Keratinocyte (primary cell): ENCODE measurements at regions not wholly inside any gene's neighbourhood (a gene's known extent, or its start where the extent isn't known, plus 50 kb on each side); places are given as distances from the start of the nearest gene placed in this dataset.

Experiments
- DNase-seq: peaks from one replicate; pipeline ENCODE4 v3.0.0-alpha.2; 2011; ENCODE audit warnings: low read depth, missing footprints, low spot score
- FAIRE-seq: peaks from 2 replicates; lab custom pipeline; 2011; peaks lifted over from hg19 to GRCh38; lab: Jason Lieb, UNC
- H2AFZ ChIP-seq: 2 replicates; pipeline ENCODE4 v1.6.0; 2012; ENCODE audit warnings: low read length, control low read depth, inconsistent platforms; ENCODE audit not compliant: control insufficient read depth
- H3K27ac ChIP-seq: 2 replicates; pipeline ENCODE4 v1.5.1; 2011; ENCODE audit warnings: low read length; ENCODE audit not compliant: control insufficient read depth, insufficient read depth
- H3K27me3 ChIP-seq: 3 replicates; pipeline ENCODE4 v1.6.0; 2011; ENCODE audit warnings: low read length; ENCODE audit not compliant: control insufficient read depth, insufficient read depth; ENCODE audit errors: extremely low read depth
- H3K36me3 ChIP-seq, 2 experiments: 2 replicates in 1 of 2; 3 replicates in 1 of 2; pipeline ENCODE4 v1.5.1; 2011; ENCODE audit warnings: low read length in 2 of 2, mild to moderate bottlenecking in 1 of 2; ENCODE audit not compliant: control insufficient read depth in 2 of 2, insufficient read depth in 2 of 2; ENCODE audit errors: extremely low read depth in 1 of 2
- H3K4me1 ChIP-seq: 3 replicates; pipeline ENCODE4 v1.5.1; 2011; ENCODE audit warnings: low read length; ENCODE audit not compliant: control insufficient read depth, insufficient read depth; ENCODE audit errors: extremely low read depth
- H3K4me2 ChIP-seq: 3 replicates; pipeline ENCODE4 v1.6.0; 2011; ENCODE audit warnings: low read depth, low read length; ENCODE audit not compliant: control insufficient read depth, insufficient read depth; ENCODE audit errors: extremely low read depth
- H3K4me3 ChIP-seq, 3 experiments: fragments of 200-600 bp in 1 of 3; sonication (generic) in 1 of 3; 2 replicates in 2 of 3; 3 replicates in 1 of 3; pipeline ENCODE4 v1.5.1; 2011 to 2016; ENCODE audit warnings: low read length in 3 of 3, mild to moderate bottlenecking in 3 of 3, control low read depth in 2 of 3, inconsistent platforms in 1 of 3, low read depth in 1 of 3, mixed read lengths in 1 of 3, mixed run types in 1 of 3, moderate library complexity in 1 of 3; ENCODE audit not compliant: control insufficient read depth in 2 of 3, insufficient read depth in 2 of 3; ENCODE audit errors: extremely low read depth in 1 of 3
- H3K79me2 ChIP-seq: 2 replicates; pipeline ENCODE4 v1.6.0; 2012; ENCODE audit warnings: low read length; ENCODE audit not compliant: control insufficient read depth, insufficient read depth
- H3K9ac ChIP-seq: 3 replicates; pipeline ENCODE4 v1.6.0; 2011; ENCODE audit warnings: low read length; ENCODE audit not compliant: control insufficient read depth, insufficient read depth; ENCODE audit errors: extremely low read depth
- H3K9me1 ChIP-seq: 3 replicates; pipeline ENCODE4 v1.6.0; 2011; ENCODE audit warnings: low read length; ENCODE audit not compliant: control insufficient read depth, insufficient read depth; ENCODE audit errors: extremely low read depth
- H3K9me3 ChIP-seq: 2 replicates; pipeline ENCODE4 v1.5.1; 2012; ENCODE audit warnings: low read depth, low read length; ENCODE audit not compliant: control insufficient read depth
- H4K20me1 ChIP-seq: 3 replicates; pipeline ENCODE4 v1.6.0; 2011; ENCODE audit warnings: low read length; ENCODE audit not compliant: control insufficient read depth, insufficient read depth; ENCODE audit errors: extremely low read depth
- EZH2 ChIP-seq: IDR thresholded peaks from one replicate; pipeline ENCODE4 v1.6.1; 2012; ENCODE audit warnings: inconsistent platforms, mild to moderate bottlenecking, low read length, moderate library complexity
- dilution Hi-C: fragments of 300-500 bp; cut with MboI; formaldehyde crosslinking; loops from one replicate; pipeline ENCODE4 v1.7.0; 2020; ENCODE audit warnings: low sequenced_read_pairs; ENCODE audit not compliant: extremely low pct_ligation_motif_present
- TF ChIP-seq, protein P1 (sequence below), 3 experiments: IDR thresholded peaks in 1 of 3; conservative IDR thresholded peaks in 1 of 3; optimal IDR thresholded peaks in 1 of 3; 2 replicates in 2 of 3; 3 replicates in 1 of 3; pipeline versions ENCODE3 to v1.5.1; 2011; ENCODE audit warnings: low read length in 3 of 3, mild to moderate bottlenecking in 3 of 3, moderate library complexity in 2 of 3, control low read depth in 1 of 3, inconsistent platforms in 1 of 3; ENCODE audit not compliant: insufficient read depth in 2 of 3; ENCODE audit errors: extremely low read depth in 1 of 3

DNA sequence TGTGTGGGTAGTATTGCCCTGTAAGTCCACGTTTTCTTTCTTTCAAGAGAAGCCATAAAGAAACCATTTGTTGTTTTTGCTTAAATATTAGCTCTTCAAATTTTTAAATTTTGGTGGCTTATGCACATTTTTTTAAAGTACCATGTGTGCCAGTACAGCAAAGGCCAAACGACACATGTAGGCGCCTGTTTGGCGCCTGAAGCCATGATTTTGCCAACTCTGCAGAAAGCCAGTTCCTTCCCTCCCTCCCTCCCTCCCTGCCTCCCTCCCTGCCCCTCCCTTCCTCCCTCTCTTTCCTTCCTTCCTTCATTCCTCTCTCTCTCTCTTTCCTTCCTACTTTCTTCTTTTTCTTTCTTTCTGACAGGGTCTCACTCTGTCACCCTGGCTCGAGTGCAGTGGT, 65.9 kb upstream of the LIMCH1 start:
- no peaks in the 10 kb centered on the region for H3K9me3 ChIP-seq
- no peak for TF ChIP-seq EZH2
- TF ChIP-seq, protein P1, sequence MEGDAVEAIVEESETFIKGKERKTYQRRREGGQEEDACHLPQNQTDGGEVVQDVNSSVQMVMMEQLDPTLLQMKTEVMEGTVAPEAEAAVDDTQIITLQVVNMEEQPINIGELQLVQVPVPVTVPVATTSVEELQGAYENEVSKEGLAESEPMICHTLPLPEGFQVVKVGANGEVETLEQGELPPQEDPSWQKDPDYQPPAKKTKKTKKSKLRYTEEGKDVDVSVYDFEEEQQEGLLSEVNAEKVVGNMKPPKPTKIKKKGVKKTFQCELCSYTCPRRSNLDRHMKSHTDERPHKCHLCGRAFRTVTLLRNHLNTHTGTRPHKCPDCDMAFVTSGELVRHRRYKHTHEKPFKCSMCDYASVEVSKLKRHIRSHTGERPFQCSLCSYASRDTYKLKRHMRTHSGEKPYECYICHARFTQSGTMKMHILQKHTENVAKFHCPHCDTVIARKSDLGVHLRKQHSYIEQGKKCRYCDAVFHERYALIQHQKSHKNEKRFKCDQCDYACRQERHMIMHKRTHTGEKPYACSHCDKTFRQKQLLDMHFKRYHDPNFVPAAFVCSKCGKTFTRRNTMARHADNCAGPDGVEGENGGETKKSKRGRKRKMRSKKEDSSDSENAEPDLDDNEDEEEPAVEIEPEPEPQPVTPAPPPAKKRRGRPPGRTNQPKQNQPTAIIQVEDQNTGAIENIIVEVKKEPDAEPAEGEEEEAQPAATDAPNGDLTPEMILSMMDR (optimal IDR thresholded peaks at IDR 0.05 in 1 of 3, IDR thresholded peaks at IDR 0.05 in 1 of 3, conservative IDR thresholded peaks at IDR 0.05 in 1 of 3; ENCODE audit: extremely low read depth in 1 of 3, insufficient read depth in 2 of 3, low read length in 3 of 3), result no peak
- no peak overlapping the region for H3K4me3 ChIP-seq
- no peaks in the 10 kb centered on the region for H3K36me3 ChIP-seq
- no peak overlapping the region for H3K4me2 ChIP-seq
- H3K4me1 ChIP-seq, result no peaks in the 10 kb centered on the region
- no peaks in the 10 kb centered on the region for H3K79me2 ChIP-seq
- DNase-seq (no peak), FAIRE-seq (no peak)
- H2AFZ ChIP-seq, result no peak overlapping the region
- no peaks in the 10 kb centered on the region for H3K27me3 ChIP-seq
- dilution Hi-C loops, result no loop called here
- no peak overlapping the region for H3K27ac ChIP-seq
- no peak overlapping the region for H3K9ac ChIP-seq
- H4K20me1 ChIP-seq, result no peaks in the 10 kb centered on the region
- no peaks in the 10 kb centered on the region for H3K9me1 ChIP-seq

DNA sequence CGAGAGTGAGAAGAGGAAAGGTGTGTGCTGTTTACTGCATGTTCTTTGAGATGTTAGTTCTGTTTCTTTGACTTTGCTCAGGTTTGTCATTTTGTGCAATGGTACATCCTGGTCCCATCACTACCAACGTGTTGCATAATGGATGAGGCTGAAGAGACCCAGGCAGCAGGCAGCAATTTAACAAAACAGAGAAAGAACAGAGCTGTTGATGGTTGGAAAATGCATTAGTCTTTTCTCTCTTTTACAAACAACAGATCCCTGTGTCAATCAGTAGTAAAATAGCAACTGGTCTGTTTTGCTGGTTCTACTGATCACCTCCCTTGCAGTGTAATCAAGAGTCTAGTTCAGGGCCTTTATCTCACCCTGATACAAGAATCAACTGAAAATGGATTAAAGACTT, 64.8 kb upstream of the LIMCH1 start:
- TF ChIP-seq, protein P1 (optimal IDR thresholded peaks at IDR 0.05 in 1 of 3, IDR thresholded peaks at IDR 0.05 in 1 of 3, conservative IDR thresholded peaks at IDR 0.05 in 1 of 3; ENCODE audit: extremely low read depth in 1 of 3, insufficient read depth in 2 of 3, low read length in 3 of 3), result no peak
- no peak for TF ChIP-seq EZH2
- H3K4me3 ChIP-seq, result no peak overlapping the region
- H4K20me1 ChIP-seq, result no peaks in the 10 kb centered on the region
- no peaks in the 10 kb centered on the region for H3K27me3 ChIP-seq
- no peaks in the 10 kb centered on the region for H3K4me1 ChIP-seq
- no peak for FAIRE-seq
- no peak overlapping the region for H2AFZ ChIP-seq
- no peaks in the 10 kb centered on the region for H3K79me2 ChIP-seq
- H3K4me2 ChIP-seq, result no peak overlapping the region
- no peaks in the 10 kb centered on the region for H3K9me1 ChIP-seq
- H3K9ac ChIP-seq, result no peak overlapping the region
- DNase-seq, result no peak
- H3K36me3 ChIP-seq, result no peaks in the 10 kb centered on the region
- dilution Hi-C loops, result no loop called here
- H3K9me3 ChIP-seq, result no peaks in the 10 kb centered on the region
- H3K27ac ChIP-seq, result no peak overlapping the region
